HEK293 (cell line): ENCODE measurements at regions not wholly inside any gene's neighbourhood (a gene's known extent, or its start where the extent isn't known, plus 50 kb on each side); places are given as distances from the start of the nearest gene placed in this dataset.

ENCODE experiments used
- CTCF ChIA-PET: fragments of 350-600 bp; formaldehyde crosslinking; extraction: SDS; loops from one replicate; lab custom pipeline; 2021; ENCODE audit warnings: antibody characterized with exemption; lab: Yijun Ruan, JAX
- POLR2A ChIA-PET: fragments of 300-600 bp; formaldehyde crosslinking; extraction: SDS; loops from one replicate; lab custom pipeline; 2020; ENCODE audit warnings: antibody characterized with exemption, inconsistent platforms; lab: Yijun Ruan, JAX
- H3K27ac ChIP-seq: fragments of 200-500 bp; sonication (Bioruptor generic); 2 replicates; pipeline ENCODE4 v1.5.1; 2014; ENCODE audit warnings: low read depth, low read length, control low read depth, inconsistent platforms; ENCODE audit errors: extremely low read depth
- H3K36me3 ChIP-seq, 2 experiments: fragments of 200-500 bp in 1 of 2; sonication (Bioruptor generic) in 1 of 2; 1 replicate in 1 of 2; 2 replicates in 1 of 2; pipeline ENCODE4 v1.5.1; 2014 to 2017; ENCODE audit warnings: inconsistent platforms in 2 of 2, low read length in 2 of 2; ENCODE audit not compliant: control insufficient read depth in 2 of 2, insufficient read depth in 1 of 2
- H3K4me1 ChIP-seq: fragments of 200-500 bp; sonication (Bioruptor generic); 2 replicates; pipeline ENCODE4 v1.5.1; 2014; ENCODE audit warnings: mild to moderate bottlenecking, low read length, inconsistent platforms; ENCODE audit not compliant: control insufficient read depth, insufficient read depth
- H3K4me3 ChIP-seq: 2 replicates; pipeline ENCODE4 v1.5.1; 2011; ENCODE audit warnings: low read depth, mild to moderate bottlenecking, control low read depth, low read length, moderate library complexity
- H3K9me3 ChIP-seq: fragments of 200-500 bp; sonication (Bioruptor generic); 2 replicates; pipeline ENCODE4 v1.5.1; 2014; ENCODE audit warnings: low read depth, low read length, inconsistent platforms; ENCODE audit not compliant: control insufficient read depth, insufficient read depth
- GLI2 ChIP-seq: fragments of 450-650 bp; formaldehyde crosslinking; IDR thresholded peaks from 2 replicates; pipeline ENCODE4; 2017; ENCODE audit warnings: missing biosample characterization, missing genetic modification characterization, low read depth, borderline replicate concordance
- HOXD13 ChIP-seq: sonication (generic); formaldehyde crosslinking; IDR thresholded peaks from 2 replicates; pipeline ENCODE4 v1.8.0; 2022; ENCODE audit warnings: missing genetic modification reagents, borderline replicate concordance
- KLF17 ChIP-seq: fragments of 450-650 bp; formaldehyde crosslinking; IDR thresholded peaks from 2 replicates; pipeline ENCODE4 v1.5.1; 2016; ENCODE audit warnings: missing biosample characterization, missing genetic modification characterization
- KLF8 ChIP-seq: fragments of 450-650 bp; formaldehyde crosslinking; IDR thresholded peaks from 2 replicates; pipeline ENCODE4 v1.5.1; 2016; ENCODE audit warnings: missing biosample characterization, missing genetic modification characterization
- MZF1 ChIP-seq: fragments of 450-650 bp; formaldehyde crosslinking; IDR thresholded peaks from 2 replicates; pipeline ENCODE4 v1.5.1; 2017; ENCODE audit warnings: missing biosample characterization, missing genetic modification characterization, borderline replicate concordance
- REPIN1 ChIP-seq: fragments of 450-650 bp; formaldehyde crosslinking; IDR thresholded peaks from 2 replicates; pipeline ENCODE4 v1.5.1; 2017; ENCODE audit warnings: missing biosample characterization, missing genetic modification characterization, low read depth
- SP2 ChIP-seq: fragments of 450-650 bp; formaldehyde crosslinking; IDR thresholded peaks from 2 replicates; pipeline ENCODE4 v1.5.1; 2016; ENCODE audit warnings: missing biosample characterization, missing genetic modification characterization
- YY1 ChIP-seq: fragments of 450-650 bp; formaldehyde crosslinking; IDR thresholded peaks from 2 replicates; pipeline ENCODE4 v1.5.1; 2018; ENCODE audit warnings: missing biosample characterization, missing genetic modification characterization
- ZBTB48 ChIP-seq: fragments of 450-650 bp; formaldehyde crosslinking; IDR thresholded peaks from 2 replicates; pipeline ENCODE4 v1.5.1; 2016; ENCODE audit warnings: missing biosample characterization, missing genetic modification characterization
- ZBTB8A ChIP-seq: fragments of 450-650 bp; formaldehyde crosslinking; IDR thresholded peaks from 2 replicates; pipeline ENCODE4 v1.5.1; 2016; ENCODE audit warnings: missing biosample characterization, missing genetic modification characterization
- ZNF184 ChIP-seq: fragments of 450-650 bp; IDR thresholded peaks from 2 replicates; pipeline ENCODE4 v1.5.1; 2018; ENCODE audit warnings: missing biosample characterization, mild to moderate bottlenecking, missing genetic modification characterization
- ZNF211 ChIP-seq: fragments of 450-650 bp; formaldehyde crosslinking; IDR thresholded peaks from 2 replicates; pipeline ENCODE4 v1.5.1; 2016; ENCODE audit warnings: low read depth, missing biosample characterization, missing genetic modification characterization
- ZNF221 ChIP-seq: fragments of 450-650 bp; formaldehyde crosslinking; IDR thresholded peaks from 2 replicates; pipeline ENCODE4 v1.5.1; 2017; ENCODE audit warnings: missing biosample characterization, missing genetic modification characterization, borderline replicate concordance
- ZNF223 ChIP-seq: fragments of 450-650 bp; formaldehyde crosslinking; IDR thresholded peaks from 2 replicates; pipeline ENCODE4 v1.5.1; 2016; ENCODE audit warnings: missing biosample characterization, missing genetic modification characterization
- ZNF302 ChIP-seq: fragments of 450-650 bp; formaldehyde crosslinking; IDR thresholded peaks from 2 replicates; pipeline ENCODE4 v1.5.1; 2016; ENCODE audit warnings: missing biosample characterization, missing genetic modification characterization, low read depth
- ZNF391 ChIP-seq: fragments of 450-650 bp; formaldehyde crosslinking; IDR thresholded peaks from 2 replicates; pipeline ENCODE4 v1.5.1; 2016; ENCODE audit warnings: low read depth, missing biosample characterization, missing genetic modification characterization, borderline replicate concordance
- ZNF398 ChIP-seq: fragments of 450-650 bp; formaldehyde crosslinking; IDR thresholded peaks from 2 replicates; pipeline ENCODE4 v1.5.1; 2017; ENCODE audit warnings: missing biosample characterization, missing genetic modification characterization
- ZNF433 ChIP-seq: fragments of 450-650 bp; formaldehyde crosslinking; IDR thresholded peaks from 2 replicates; pipeline ENCODE4 v1.5.1; 2016; ENCODE audit warnings: missing biosample characterization, missing genetic modification characterization, low read depth
- ZNF513 ChIP-seq: fragments of 450-650 bp; IDR thresholded peaks from 2 replicates; pipeline ENCODE4 v1.5.1; 2018; ENCODE audit warnings: missing biosample characterization, missing genetic modification characterization
- ZNF571 ChIP-seq: fragments of 450-650 bp; formaldehyde crosslinking; IDR thresholded peaks from 2 replicates; pipeline ENCODE4 v1.5.0; 2017; ENCODE audit warnings: missing biosample characterization, missing genetic modification characterization
- ZNF624 ChIP-seq: fragments of 450-650 bp; formaldehyde crosslinking; IDR thresholded peaks from 2 replicates; pipeline ENCODE4 v1.5.1; 2017; ENCODE audit warnings: missing biosample characterization, missing genetic modification characterization
- ZNF645 ChIP-seq: fragments of 450-650 bp; formaldehyde crosslinking; IDR thresholded peaks from 2 replicates; pipeline ENCODE4; 2016; ENCODE audit warnings: missing biosample characterization, missing genetic modification characterization
- TF ChIP-seq, protein P1 (sequence below): fragments of 450-650 bp; formaldehyde crosslinking; IDR thresholded peaks from 2 replicates; pipeline ENCODE4 v1.5.1; 2016; ENCODE audit warnings: missing biosample characterization, missing genetic modification characterization
- TF ChIP-seq, protein P2 (sequence below): fragments of 450-650 bp; formaldehyde crosslinking; IDR thresholded peaks from 2 replicates; pipeline ENCODE4 v1.5.0; 2017; ENCODE audit warnings: missing biosample characterization, missing genetic modification characterization, borderline replicate concordance

DNA sequence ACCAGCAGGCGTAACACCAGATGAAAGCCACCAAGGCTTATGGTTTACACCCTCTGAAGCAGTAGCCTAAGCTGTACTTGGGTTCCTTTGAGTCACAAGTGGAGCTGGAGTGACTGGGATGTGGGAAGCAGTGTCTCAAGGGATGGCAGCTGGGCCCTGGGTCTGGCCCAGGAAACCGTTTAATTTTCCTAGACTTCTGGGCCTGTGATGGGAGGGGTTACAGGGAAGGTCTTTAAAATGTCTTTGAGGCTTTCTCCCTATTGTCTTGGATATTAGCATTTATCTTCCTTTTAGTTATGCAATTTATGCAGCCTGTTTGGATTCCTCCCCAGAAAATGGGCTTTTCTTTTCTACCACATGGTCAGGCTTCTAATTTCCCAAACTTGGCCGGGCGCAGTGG is 568.2 kb downstream of the ANKRD7 start (continued):
- TF ChIP-seq ZNF398 (tag by site-specific recombination) (no peak), ZNF645 (no peak), ZNF391 (tag by site-specific recombination) (no peak), ZNF223 (tag by site-specific recombination) (no peak), SP2 (tag by site-specific recombination) (no peak), YY1 (tag by site-specific recombination) (no peak), GLI2 (tag by site-specific recombination) (no peak), ZNF571 (tag by site-specific recombination) (no peak)
- TF ChIP-seq, protein P1, sequence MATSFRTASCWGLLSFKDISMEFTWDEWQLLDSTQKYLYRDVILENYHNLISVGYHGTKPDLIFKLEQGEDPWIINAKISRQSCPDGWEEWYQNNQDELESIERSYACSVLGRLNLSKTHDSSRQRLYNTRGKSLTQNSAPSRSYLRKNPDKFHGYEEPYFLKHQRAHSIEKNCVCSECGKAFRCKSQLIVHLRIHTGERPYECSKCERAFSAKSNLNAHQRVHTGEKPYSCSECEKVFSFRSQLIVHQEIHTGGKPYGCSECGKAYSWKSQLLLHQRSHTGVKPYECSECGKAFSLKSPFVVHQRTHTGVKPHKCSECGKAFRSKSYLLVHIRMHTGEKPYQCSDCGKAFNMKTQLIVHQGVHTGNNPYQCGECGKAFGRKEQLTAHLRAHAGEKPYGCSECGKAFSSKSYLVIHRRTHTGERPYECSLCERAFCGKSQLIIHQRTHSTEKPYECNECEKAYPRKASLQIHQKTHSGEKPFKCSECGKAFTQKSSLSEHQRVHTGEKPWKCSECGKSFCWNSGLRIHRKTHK (tag by site-specific recombination): no peak

GRCh38 chr7:118793582-118793981 is 569.1 kb downstream of the ANKRD7 start:
- ChIA-PET POLR2A (no interaction called here), CTCF (no interaction called here)
- Histone ChIP-seq H3K9me3 (no peaks in the 10 kb centered on the region), H3K27ac (no peak overlapping the region), H3K36me3 (no peaks in the 10 kb centered on the region), H3K4me3 (no peak overlapping the region), H3K4me1 (no peaks in the 10 kb centered on the region)
- TF ChIP-seq KLF17 (tag by site-specific recombination) (no peak), ZBTB48 (no peak), ZNF624 (tag by site-specific recombination) (no peak), ZNF302 (tag by site-specific recombination) (no peak), ZNF433 (tag by site-specific recombination) (no peak), ZNF221 (tag by site-specific recombination) (no peak), ZBTB8A (tag by site-specific recombination) (no peak), ZNF184 (no peak), ZNF223 (tag by site-specific recombination) (no peak), KLF8 (tag by site-specific recombination) (no peak), HOXD13 (CRISPR knock-in tag) (no peak), MZF1 (tag by site-specific recombination) (no peak), ZNF513 (tag by site-specific recombination) (no peak), ZNF211 (no peak), REPIN1 (no peak)
- TF ChIP-seq, protein P2, sequence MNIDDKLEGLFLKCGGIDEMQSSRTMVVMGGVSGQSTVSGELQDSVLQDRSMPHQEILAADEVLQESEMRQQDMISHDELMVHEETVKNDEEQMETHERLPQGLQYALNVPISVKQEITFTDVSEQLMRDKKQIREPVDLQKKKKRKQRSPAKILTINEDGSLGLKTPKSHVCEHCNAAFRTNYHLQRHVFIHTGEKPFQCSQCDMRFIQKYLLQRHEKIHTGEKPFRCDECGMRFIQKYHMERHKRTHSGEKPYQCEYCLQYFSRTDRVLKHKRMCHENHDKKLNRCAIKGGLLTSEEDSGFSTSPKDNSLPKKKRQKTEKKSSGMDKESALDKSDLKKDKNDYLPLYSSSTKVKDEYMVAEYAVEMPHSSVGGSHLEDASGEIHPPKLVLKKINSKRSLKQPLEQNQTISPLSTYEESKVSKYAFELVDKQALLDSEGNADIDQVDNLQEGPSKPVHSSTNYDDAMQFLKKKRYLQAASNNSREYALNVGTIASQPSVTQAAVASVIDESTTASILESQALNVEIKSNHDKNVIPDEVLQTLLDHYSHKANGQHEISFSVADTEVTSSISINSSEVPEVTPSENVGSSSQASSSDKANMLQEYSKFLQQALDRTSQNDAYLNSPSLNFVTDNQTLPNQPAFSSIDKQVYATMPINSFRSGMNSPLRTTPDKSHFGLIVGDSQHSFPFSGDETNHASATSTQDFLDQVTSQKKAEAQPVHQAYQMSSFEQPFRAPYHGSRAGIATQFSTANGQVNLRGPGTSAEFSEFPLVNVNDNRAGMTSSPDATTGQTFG (tag by site-specific recombination): no peak
